Motor neuron (in vitro differentiated cells): ENCODE measurements at regions not wholly inside any gene's neighbourhood (a gene's known extent, or its start where the extent isn't known, plus 50 kb on each side); places are given as distances from the start of the nearest gene placed in this dataset.
"Not testable (repeated sequence)": the region's sequence is repeated elsewhere in the genome, so short reads cannot be mapped to it uniquely, and the experiment has no call there.

ENCODE experiments used
- ATAC-seq, 8 experiments: fragments of 200-7000 bp; cut with Tn5 transposase; replicated peaks in 6 of 8; 2 replicates each; pipeline ENCODE4 v1.8.0; 2021; ENCODE audit warnings: mild to moderate bottlenecking in 8 of 8, moderate library complexity in 8 of 8
- H3K27ac ChIP-seq, 2 donors: fragments of 250-450 bp; sonication (Bioruptor Pico); 2 replicates each; pipeline ENCODE4 v1.9.0; 2021; ENCODE audit warnings: antibody characterized with exemption in 2 of 2, mild to moderate bottlenecking in 2 of 2, moderate library complexity in 1 of 2
- H3K4me1 ChIP-seq, 2 donors: fragments of 250-450 bp; sonication (Bioruptor Pico); replicated peaks in 1 of 2; 2 replicates each; pipeline ENCODE4 v1.6.1; 2021; ENCODE audit warnings: antibody characterized with exemption in 2 of 2, mild to moderate bottlenecking in 2 of 2, moderate library complexity in 1 of 2
- H3K4me3 ChIP-seq, 5 donors: fragments of 250-450 bp; sonication (Bioruptor Pico); 2 replicates each; pipeline ENCODE4 v1.9.0; 2021; ENCODE audit warnings: antibody characterized with exemption in 5 of 5, mild to moderate bottlenecking in 5 of 5, moderate library complexity in 4 of 5
- WGBS, 10 experiments: fragments of 450-650 bp; shearing (Covaris generic); methylation state at CpG; one replicate each; pipeline ENCODE4 v1.0.0; 2022; 5-methylcytosine and 5-hydroxymethylcytosine counted together
- in situ Hi-C, 9 experiments: fragments of 400-800 bp; cut with MboI; loops; one replicate each; pipeline ENCODE4 v1.15.0; 2021; ENCODE audit warnings: low sequenced_read_pairs in 9 of 9, low pct_unique_long_range_greater_than_20kb in 2 of 9; ENCODE audit not compliant: unreplicated experiment in 9 of 9

DNA sequence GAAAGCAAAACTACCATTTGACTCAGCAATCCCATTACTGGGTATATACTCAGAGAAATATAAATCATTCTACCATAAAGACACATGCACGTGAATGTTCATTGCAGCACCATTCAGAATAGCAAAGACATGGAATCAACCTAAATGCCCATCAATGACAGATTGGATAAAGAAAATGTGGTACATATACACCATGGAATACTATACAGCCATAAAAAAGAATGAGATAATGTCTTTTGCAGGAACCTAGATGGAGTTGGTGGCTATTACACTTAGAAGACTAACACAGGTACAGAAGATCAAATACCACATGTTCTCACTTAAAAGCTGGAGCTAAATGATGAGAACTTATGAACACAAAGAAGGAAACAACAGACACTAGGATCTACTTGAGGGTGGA lies 647.1 kb downstream of the MAT2B start:
- ATAC-seq, H3K27ac ChIP-seq, in situ Hi-C loops, H3K4me3 ChIP-seq, H3K4me1 ChIP-seq: not testable (repeated sequence)
- WGBS, 10 experiments = 0 to 100% (median 17%) methylated on average over 1 of the region's 1 CpG; no CpG with 5 or more reads in 3 of the 10 experiments

DNA sequence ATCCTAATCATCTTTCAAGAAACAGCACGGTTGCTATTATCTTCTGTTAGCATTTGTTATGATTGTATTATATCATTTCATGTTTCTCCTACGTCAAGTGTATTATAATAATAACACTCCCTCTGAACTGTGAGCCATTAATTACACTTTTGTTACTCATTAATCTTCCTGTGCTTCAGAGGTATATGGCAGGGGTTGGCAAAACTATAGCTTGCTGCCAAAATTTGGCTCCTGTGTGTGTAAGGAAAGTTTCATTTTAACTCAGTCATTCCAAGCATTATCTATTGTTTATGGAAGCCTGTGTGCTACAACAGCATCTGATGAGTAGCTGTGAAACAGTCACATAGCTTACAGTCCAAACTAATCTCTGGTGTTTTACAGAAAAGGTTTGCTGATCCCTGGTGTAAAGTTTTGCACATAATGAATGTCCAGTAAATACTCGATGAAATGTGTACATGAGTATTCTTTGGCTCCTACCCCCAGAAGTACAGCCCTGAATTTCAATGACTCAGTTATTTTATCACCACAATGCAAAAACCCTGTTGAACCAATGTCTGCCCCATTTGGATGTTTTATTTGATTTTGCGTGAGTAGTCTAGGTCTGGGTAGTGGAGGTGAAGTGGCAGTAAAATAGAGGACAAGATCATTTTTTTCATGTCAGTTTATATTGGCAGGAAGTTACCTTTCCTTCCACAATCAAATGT lies 648.2 kb downstream of the MAT2B start:
- Histone ChIP-seq H3K4me1 (peaks cover 0 to 4% of the 10 kb centered on the region in 2 donors), H3K4me3 (no peak overlapping the region), H3K27ac (no peak overlapping the region)
- in situ Hi-C loops = no loop called here
- WGBS, 10 experiments = 0 to 70% (median 52%) methylated on average over 1 to 4 of the region's 4 CpGs; no CpG with 5 or more reads in 2 of the 10 experiments
- ATAC-seq = no peak

DNA sequence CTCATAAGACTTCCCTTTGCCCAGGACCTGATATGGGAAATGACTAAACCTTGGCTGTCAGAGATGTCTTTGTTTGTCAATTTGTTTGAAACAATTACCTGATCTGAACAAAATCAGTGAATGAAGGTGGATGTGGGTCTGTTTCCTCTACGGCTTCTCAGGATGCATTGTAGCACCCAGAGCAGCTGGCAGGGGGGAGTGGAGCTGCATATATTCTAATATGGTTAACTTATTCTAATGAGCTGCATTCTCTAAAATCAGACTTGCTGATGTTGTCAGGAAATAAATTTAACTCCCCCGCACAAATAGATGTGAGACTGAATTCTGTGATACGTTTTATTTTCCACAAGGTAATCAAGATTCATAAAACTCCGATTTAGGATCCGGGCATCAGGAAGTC lies 665.4 kb downstream of the MAT2B start:
- no peak overlapping the region for H3K4me3 ChIP-seq
- ATAC-seq = peak in 3 of 8 experiments; percentile 25 to 98 (median 70)
- no peaks in the 10 kb centered on the region for H3K4me1 ChIP-seq
- in situ Hi-C loops = no loop called here
- H3K27ac ChIP-seq = no peak overlapping the region
- 3 to 100% (median 71%) methylated on average over 1 to 5 of the region's 5 CpGs; no CpG with 5 or more reads in 2 of the 10 experiments for WGBS, 10 experiments

- H3K4me3 ChIP-seq = no peak overlapping the region
- H3K27ac ChIP-seq = no peak overlapping the region
- in situ Hi-C loops = no loop called here
- ATAC-seq = no peak
- 0 to 83% (median 63%) methylated on average over 2 of the region's 2 CpGs; no CpG with 5 or more reads in 2 of the 10 experiments for WGBS, 10 experiments
- peaks cover 0 to 3% of the 10 kb centered on the region in 2 donors for H3K4me1 ChIP-seq
Measured at GRCh38 chr5:164175083-164175482, 669.7 kb downstream of the MAT2B start.

DNA sequence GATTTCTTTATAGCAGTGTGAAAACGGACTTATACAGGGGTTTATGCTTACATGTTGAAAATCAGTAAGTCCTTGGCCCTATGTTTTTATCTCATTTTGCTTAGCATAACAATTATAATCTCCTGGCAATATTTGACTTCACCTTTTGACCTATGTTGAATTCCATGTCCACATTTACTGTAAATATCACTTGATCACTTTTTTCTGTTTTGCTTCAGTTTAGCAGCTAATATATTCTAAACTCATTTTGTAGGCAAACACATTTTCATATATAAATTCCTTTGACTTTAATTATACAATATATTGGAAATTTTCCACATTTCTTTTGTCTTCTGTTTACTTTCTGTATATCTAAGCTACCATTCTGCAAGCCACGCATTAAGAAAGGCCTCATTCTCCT lies 674.0 kb downstream of the MAT2B start:
- 13 to 95% (median 75%) methylated on average over 1 to 2 of the region's 2 CpGs; no CpG with 5 or more reads in 1 of the 10 experiments for WGBS, 10 experiments
- no peak overlapping the region for H3K4me3 ChIP-seq
- H3K4me1 ChIP-seq = peaks cover 0 to 3% of the 10 kb centered on the region in 2 donors
- in situ Hi-C loops = no loop called here
- no peak overlapping the region for H3K27ac ChIP-seq
- no peak for ATAC-seq

GRCh38 chr5:164181604-164182003 lies 676.2 kb downstream of the MAT2B start:
- in situ Hi-C loops = no loop called here
- peaks cover 0 to 3% of the 10 kb centered on the region in 2 donors for H3K4me1 ChIP-seq
- no peak overlapping the region for H3K27ac ChIP-seq
- no peak for ATAC-seq
- no peak overlapping the region for H3K4me3 ChIP-seq
- 0 to 100% (median 60%) methylated on average over 1 of the region's 1 CpG; no CpG with 5 or more reads in 2 of the 10 experiments for WGBS, 10 experiments

- ATAC-seq = no peak
- 0 to 80% (median 56%) methylated on average over 1 to 3 of the region's 3 CpGs; no CpG with 5 or more reads in 2 of the 10 experiments for WGBS, 10 experiments
- Histone ChIP-seq H3K4me3 (no peak overlapping the region), H3K27ac (no peak overlapping the region), H3K4me1 (peaks cover 1 to 3% of the 10 kb centered on the region in 2 donors)
- in situ Hi-C loops = no loop called here
Measured at GRCh38 chr5:164184158-164184557, 678.7 kb downstream of the MAT2B start.

DNA sequence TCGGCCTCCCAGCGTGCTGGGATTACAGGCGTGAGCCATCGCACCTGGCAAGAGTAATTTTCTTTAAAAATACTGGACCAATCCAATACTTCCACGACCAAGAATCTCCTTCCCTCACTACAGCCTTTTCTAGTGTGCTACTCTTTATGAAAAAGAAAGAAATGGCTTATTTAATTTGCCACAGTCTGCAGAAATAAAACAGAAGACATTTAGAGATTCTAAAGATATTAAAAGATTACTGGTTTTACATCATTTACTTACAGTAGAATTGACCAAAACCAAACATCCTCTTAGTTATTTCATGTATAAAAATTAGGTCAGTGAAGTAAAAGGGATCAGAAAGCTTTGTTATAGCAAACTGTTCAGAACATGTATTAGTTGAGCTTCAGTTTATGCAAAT lies 679.6 kb downstream of the MAT2B start:
- in situ Hi-C loops = no loop called here
- ATAC-seq = no peak
- 16 to 100% (median 53%) methylated on average over 1 to 5 of the region's 5 CpGs; no CpG with 5 or more reads in 2 of the 10 experiments for WGBS, 10 experiments

DNA sequence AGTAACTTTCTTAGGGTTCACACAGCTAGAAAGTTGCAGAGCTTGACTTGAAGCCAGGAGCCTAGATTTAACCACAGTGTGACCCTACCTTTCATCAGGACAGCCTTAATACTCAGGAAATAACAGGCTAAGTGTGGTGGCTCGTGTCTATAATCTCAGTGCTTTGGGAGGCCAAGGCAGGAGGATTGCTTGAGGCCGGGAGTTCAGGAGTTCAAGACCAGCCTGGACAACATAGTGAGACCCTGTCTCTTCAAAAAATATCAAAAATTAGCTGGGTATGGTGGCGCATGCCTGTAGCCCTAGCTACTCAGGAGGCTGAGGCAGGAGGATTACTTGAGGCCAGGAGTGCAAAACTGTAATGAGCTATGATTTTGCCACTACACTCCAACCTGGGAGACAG lies 681.1 kb downstream of the MAT2B start:
- 21 to 100% (median 88%) methylated on average over 1 to 3 of the region's 3 CpGs; no CpG with 5 or more reads in 4 of the 10 experiments for WGBS, 10 experiments
- Histone ChIP-seq H3K27ac (no peak overlapping the region), H3K4me1 (peaks cover 4 to 7% of the 10 kb centered on the region in 2 donors), H3K4me3 (no peak overlapping the region)
- ATAC-seq = no peak
- in situ Hi-C loops = no loop called here

More for the DNA sequence above, 679.6 kb downstream of the MAT2B start:
- H3K4me3 ChIP-seq = no peak overlapping the region
- no peak overlapping the region for H3K27ac ChIP-seq
- H3K4me1 ChIP-seq = peaks cover 4 to 7% of the 10 kb centered on the region in 2 donors

DNA sequence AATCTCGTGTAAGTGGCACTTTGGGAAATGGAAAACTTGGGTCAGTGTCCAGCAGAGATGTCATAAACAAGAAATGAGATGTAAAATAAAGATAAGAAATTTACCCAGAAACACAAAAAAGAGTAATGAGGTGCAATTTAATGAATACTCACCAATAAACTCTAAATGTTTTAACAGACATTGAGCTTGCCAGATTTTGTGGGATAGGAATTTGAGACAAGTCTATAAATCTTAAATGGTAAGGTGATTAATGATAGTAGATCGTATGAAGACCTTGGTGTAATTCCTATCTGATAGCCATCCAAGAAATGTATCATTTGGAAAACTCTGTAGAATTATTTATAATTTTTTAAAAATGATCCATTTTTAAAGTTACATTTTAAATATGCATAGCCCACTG lies 682.4 kb downstream of the MAT2B start:
- no peak for ATAC-seq
- in situ Hi-C loops = no loop called here
- WGBS, 10 experiments = 0 to 100% (median 81%) methylated on average over 1 to 2 of the region's 2 CpGs; no CpG with 5 or more reads in 1 of the 10 experiments
- H3K4me3 ChIP-seq = no peak overlapping the region
- H3K4me1 ChIP-seq = peaks cover 4 to 7% of the 10 kb centered on the region in 2 donors
- no peak overlapping the region for H3K27ac ChIP-seq

- H3K4me1 ChIP-seq = peaks cover 4 to 7% of the 10 kb centered on the region in 2 donors
- ATAC-seq = peak in 6 of 8 experiments; percentile 53 to 98 (median 96)
- no peak overlapping the region for H3K4me3 ChIP-seq
- H3K27ac ChIP-seq = no peak overlapping the region
- in situ Hi-C loops = no loop called here
- 17 to 89% (median 36%) methylated on average over 1 to 4 of the region's 4 CpGs; no CpG with 5 or more reads in 1 of the 10 experiments for WGBS, 10 experiments
Measured at GRCh38 chr5:164188733-164189148, 683.3 kb downstream of the MAT2B start.

DNA sequence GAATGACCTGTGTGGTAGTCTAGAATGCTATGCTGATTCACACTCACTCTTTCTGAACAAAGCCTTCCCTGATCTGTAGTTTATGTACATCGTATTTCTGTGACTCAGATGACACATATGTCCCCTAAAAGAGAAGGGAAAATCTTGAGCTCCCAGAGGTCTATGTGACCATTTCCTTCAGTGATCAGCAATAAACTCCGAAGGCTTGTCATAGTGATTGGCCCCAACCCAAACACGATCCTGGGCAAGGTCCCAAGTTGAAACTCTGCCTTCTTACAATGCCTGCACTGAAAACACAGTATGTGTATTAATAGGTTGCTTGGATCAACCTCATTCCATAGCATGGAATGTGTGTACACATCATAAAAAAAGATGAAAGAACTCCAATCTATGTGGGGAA lies 685.8 kb downstream of the MAT2B start:
- peak in 3 of 8 experiments; percentile 25 to 57 (median 47) for ATAC-seq
- Histone ChIP-seq H3K4me1 (peaks cover 4 to 7% of the 10 kb centered on the region in 2 donors), H3K4me3 (no peak overlapping the region), H3K27ac (no peak overlapping the region)
- WGBS, 10 experiments = 0 to 100% (median 56%) methylated on average over 1 to 3 of the region's 3 CpGs; no CpG with 5 or more reads in 4 of the 10 experiments
- in situ Hi-C loops = no loop called here

DNA sequence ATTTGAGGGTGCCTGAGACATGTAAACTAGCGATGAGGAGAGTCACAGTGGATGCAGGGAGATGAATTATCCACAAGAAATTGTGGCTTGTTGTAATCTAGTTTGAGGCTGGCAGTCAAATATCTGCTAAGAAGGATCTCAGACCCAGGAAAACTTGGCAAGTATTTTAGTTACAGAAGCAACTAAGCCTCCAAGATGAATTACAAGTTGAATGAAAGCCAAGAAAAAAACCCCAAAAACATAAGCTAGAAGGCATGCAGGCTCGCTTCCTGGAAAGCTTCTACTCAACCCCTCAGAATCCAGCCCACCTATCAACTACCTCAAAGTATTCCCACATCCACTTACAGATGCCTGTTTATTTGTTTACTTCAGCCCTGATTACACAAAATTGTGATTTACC lies 696.9 kb downstream of the MAT2B start:
- Histone ChIP-seq H3K4me3 (no peak overlapping the region), H3K4me1 (no peaks in the 10 kb centered on the region), H3K27ac (no peak overlapping the region)
- in situ Hi-C loops = no loop called here
- ATAC-seq = no peak
- WGBS, 10 experiments = 0 to 100% (median 65%) methylated on average over 1 to 2 of the region's 2 CpGs; no CpG with 5 or more reads in 2 of the 10 experiments
